MCF 10A (cell line): ENCODE measurements at regions not wholly inside any gene's neighbourhood (a gene's known extent, or its start where the extent isn't known, plus 50 kb on each side); places are given as distances from the start of the nearest gene placed in this dataset.

Source experiments
- BruUV-seq: library from RNA; stranded (reverse); fragments of 400-500 nt; replicated peaks from 2 replicates; lab custom pipeline; 2021; lab: Mats Ljungman, UMichigan
- CTCF ChIA-PET: fragments of 300-600 bp; sonication (Branson Sonifier 250); formaldehyde crosslinking; extraction: SDS; loops from one replicate; lab custom pipeline; 2021; ENCODE audit warnings: antibody characterized with exemption, inconsistent platforms; lab: Yijun Ruan, JAX
- POLR2A ChIA-PET: fragments of 300-600, 350-650 bp; sonication (Branson Sonifier 250); formaldehyde crosslinking; extraction: SDS; loops from one replicate; lab custom pipeline; 2020; ENCODE audit warnings: antibody characterized with exemption, inconsistent platforms; lab: Yijun Ruan, JAX
- DNase-seq: peaks from one replicate; pipeline ENCODE4 v3.0.0-alpha.2; 2018; ENCODE audit not compliant: unreplicated experiment
- H3K27ac Mint-ChIP-seq: one replicate; pipeline ENCODE4 v1.8.0; 2022; ENCODE audit warnings: mild to moderate bottlenecking, low read depth, mixed read lengths; ENCODE audit not compliant: unreplicated experiment
- H3K27me3 Mint-ChIP-seq: one replicate; pipeline ENCODE4 v1.8.0; 2022; ENCODE audit warnings: mixed read lengths; ENCODE audit not compliant: insufficient read depth, unreplicated experiment
- H3K36me3 Mint-ChIP-seq: one replicate; pipeline ENCODE4 v1.8.0; 2022; ENCODE audit warnings: mild to moderate bottlenecking, moderate library complexity, mixed read lengths; ENCODE audit not compliant: insufficient read depth, unreplicated experiment
- H3K4me1 Mint-ChIP-seq: one replicate; pipeline ENCODE4 v1.8.0; 2022; ENCODE audit warnings: mixed read lengths; ENCODE audit not compliant: insufficient read depth, unreplicated experiment
- H3K4me3 Mint-ChIP-seq: one replicate; pipeline ENCODE4 v1.8.0; 2022; ENCODE audit warnings: mild to moderate bottlenecking, moderate library complexity, mixed read lengths; ENCODE audit not compliant: unreplicated experiment
- H3K9me3 Mint-ChIP-seq: one replicate; pipeline ENCODE4 v1.8.0; 2022; ENCODE audit warnings: mixed read lengths; ENCODE audit not compliant: unreplicated experiment
- intact Hi-C: fragments of 100-400 bp; cut with micrococcal nuclease; formaldehyde crosslinking; loops from 2 replicates; pipeline ENCODE4 v1.14.1; 2022
- TF ChIP-seq, protein P1 (sequence below): fragments of 200-600 bp; IDR thresholded peaks from one replicate; pipeline ENCODE4 v1.8.0; 2022; ENCODE audit warnings: antibody characterized with exemption, mild to moderate bottlenecking; ENCODE audit not compliant: unreplicated experiment

DNA sequence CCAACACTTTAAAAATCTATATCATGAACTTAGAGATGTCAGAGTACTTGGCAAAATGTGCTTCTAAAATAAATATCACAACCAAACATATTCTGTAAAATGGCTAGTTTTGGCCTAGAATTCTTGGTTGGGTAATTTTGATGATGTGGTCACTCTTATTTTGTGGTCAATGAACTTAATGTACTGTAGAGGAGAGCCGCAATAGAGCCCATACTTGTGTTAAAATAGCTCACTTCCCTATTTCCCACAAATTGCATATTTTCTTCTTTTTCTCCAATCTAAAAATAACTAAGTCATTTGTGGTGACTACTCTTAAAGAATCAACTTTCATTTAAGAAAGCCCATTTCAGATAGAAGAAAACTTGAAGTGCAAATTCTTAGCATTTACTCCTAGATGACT, 619.4 kb downstream of the CCER1 start:
- Mint-ChIP-seq H3K36me3 (no peaks in the 10 kb centered on the region), H3K27ac (no peak overlapping the region), H3K4me1 (no peaks in the 10 kb centered on the region), H3K27me3 (no peaks in the 10 kb centered on the region), H3K9me3 (no peaks in the 10 kb centered on the region), H3K4me3 (no peak overlapping the region)
- POLR2A ChIA-PET: no interaction called here
- TF ChIP-seq, protein P1, sequence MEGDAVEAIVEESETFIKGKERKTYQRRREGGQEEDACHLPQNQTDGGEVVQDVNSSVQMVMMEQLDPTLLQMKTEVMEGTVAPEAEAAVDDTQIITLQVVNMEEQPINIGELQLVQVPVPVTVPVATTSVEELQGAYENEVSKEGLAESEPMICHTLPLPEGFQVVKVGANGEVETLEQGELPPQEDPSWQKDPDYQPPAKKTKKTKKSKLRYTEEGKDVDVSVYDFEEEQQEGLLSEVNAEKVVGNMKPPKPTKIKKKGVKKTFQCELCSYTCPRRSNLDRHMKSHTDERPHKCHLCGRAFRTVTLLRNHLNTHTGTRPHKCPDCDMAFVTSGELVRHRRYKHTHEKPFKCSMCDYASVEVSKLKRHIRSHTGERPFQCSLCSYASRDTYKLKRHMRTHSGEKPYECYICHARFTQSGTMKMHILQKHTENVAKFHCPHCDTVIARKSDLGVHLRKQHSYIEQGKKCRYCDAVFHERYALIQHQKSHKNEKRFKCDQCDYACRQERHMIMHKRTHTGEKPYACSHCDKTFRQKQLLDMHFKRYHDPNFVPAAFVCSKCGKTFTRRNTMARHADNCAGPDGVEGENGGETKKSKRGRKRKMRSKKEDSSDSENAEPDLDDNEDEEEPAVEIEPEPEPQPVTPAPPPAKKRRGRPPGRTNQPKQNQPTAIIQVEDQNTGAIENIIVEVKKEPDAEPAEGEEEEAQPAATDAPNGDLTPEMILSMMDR: no peak
- no TSS peak for BruUV-seq
- intact Hi-C loops: no loop called here
- CTCF ChIA-PET: interaction anchor here (0.5 kb wide), 1 partner anchor 94 kb away, joined by 3 read pairs; no protein-coding TSS in a partner anchor
- no peak for DNase-seq

GRCh38 chr12:90333939-90334338, 621.0 kb downstream of the CCER1 start:
- H3K4me1 Mint-ChIP-seq: no peaks in the 10 kb centered on the region

GRCh38 chr12:90333424-90333823, 621.6 kb downstream of the CCER1 start:
- CTCF ChIA-PET: interaction anchor here (0.6 kb wide), 1 partner anchor 107 kb away, joined by 3 read pairs; no protein-coding TSS in a partner anchor
- H3K9me3 Mint-ChIP-seq: no peaks in the 10 kb centered on the region
- no TSS peak for BruUV-seq
- H3K27ac Mint-ChIP-seq: no peak overlapping the region
- H3K4me3 Mint-ChIP-seq: no peak overlapping the region
- H3K27me3 Mint-ChIP-seq: no peaks in the 10 kb centered on the region
- H3K4me1 Mint-ChIP-seq: no peaks in the 10 kb centered on the region
- no peak for DNase-seq
- POLR2A ChIA-PET: no interaction called here
- intact Hi-C loops: no loop called here
- TF ChIP-seq, protein P1: no peak
- H3K36me3 Mint-ChIP-seq: no peaks in the 10 kb centered on the region

More at GRCh38 chr12:90333939-90334338, 621.0 kb downstream of the CCER1 start:
- H3K9me3 Mint-ChIP-seq: no peaks in the 10 kb centered on the region
- no peak overlapping the region for H3K4me3 Mint-ChIP-seq
- no peaks in the 10 kb centered on the region for H3K27me3 Mint-ChIP-seq
- POLR2A ChIA-PET: no interaction called here
- H3K36me3 Mint-ChIP-seq: no peaks in the 10 kb centered on the region
- TF ChIP-seq, protein P1: no peak
- H3K27ac Mint-ChIP-seq: no peak overlapping the region
- no TSS peak for BruUV-seq
- intact Hi-C loops: no loop called here
- DNase-seq: peak; percentile 22
- CTCF ChIA-PET: no interaction called here

- DNase-seq: no peak
- TF ChIP-seq, protein P1: no peak
- no peaks in the 10 kb centered on the region for H3K27me3 Mint-ChIP-seq
- BruUV-seq: no TSS peak
- H3K36me3 Mint-ChIP-seq: no peaks in the 10 kb centered on the region
- no peaks in the 10 kb centered on the region for H3K4me1 Mint-ChIP-seq
- intact Hi-C loops: no loop called here
- ChIA-PET CTCF (no interaction called here), POLR2A (no interaction called here)
- no peak overlapping the region for H3K27ac Mint-ChIP-seq
- no peak overlapping the region for H3K4me3 Mint-ChIP-seq
- H3K9me3 Mint-ChIP-seq: no peaks in the 10 kb centered on the region
Observed at GRCh38 chr12:90331821-90332220, 623.2 kb downstream of the CCER1 start.
